Mucosa of stomach (tissue), 1 donor: ENCODE measurements at regions not wholly inside any gene's neighbourhood (a gene's known extent, or its start where the extent isn't known, plus 50 kb on each side); places are given as distances from the start of the nearest gene placed in this dataset.

Experiments used
- H3K27me3 ChIP-seq: one replicate; pipeline ENCODE4 v1.7.0; 2013; ENCODE audit warnings: mild to moderate bottlenecking, low read length; ENCODE audit not compliant: control insufficient read depth, insufficient read depth
- H3K36me3 ChIP-seq: one replicate; pipeline ENCODE4 v1.7.0; 2013; ENCODE audit warnings: low read length; ENCODE audit not compliant: control insufficient read depth, insufficient read depth
- H3K4me1 ChIP-seq: one replicate; pipeline ENCODE4 v1.7.0; 2013; ENCODE audit warnings: mild to moderate bottlenecking, low read length; ENCODE audit not compliant: control insufficient read depth, insufficient read depth
- H3K4me3 ChIP-seq: one replicate; pipeline ENCODE4 v1.7.0; 2013; ENCODE audit warnings: low read length
- H3K9ac ChIP-seq: one replicate; pipeline ENCODE4 v1.7.0; 2013; ENCODE audit warnings: mild to moderate bottlenecking, low read length, moderate library complexity
- H3K9me3 ChIP-seq: one replicate; pipeline ENCODE4 v1.7.0; 2013; ENCODE audit warnings: mild to moderate bottlenecking, low read length, moderate library complexity; ENCODE audit not compliant: control insufficient read depth
- donor health status: Pancreatic carcinoma.

- Histone ChIP-seq H3K36me3 (no peaks in the 10 kb centered on the region), H3K9me3 (no peaks in the 10 kb centered on the region), H3K27me3 (no peaks in the 10 kb centered on the region), H3K9ac (no peak overlapping the region), H3K4me1 (no peaks in the 10 kb centered on the region), H3K4me3 (no peak overlapping the region)
Observed at GRCh38 chr2:60317034-60317386, 236.4 kb downstream of the BCL11A start.

DNA sequence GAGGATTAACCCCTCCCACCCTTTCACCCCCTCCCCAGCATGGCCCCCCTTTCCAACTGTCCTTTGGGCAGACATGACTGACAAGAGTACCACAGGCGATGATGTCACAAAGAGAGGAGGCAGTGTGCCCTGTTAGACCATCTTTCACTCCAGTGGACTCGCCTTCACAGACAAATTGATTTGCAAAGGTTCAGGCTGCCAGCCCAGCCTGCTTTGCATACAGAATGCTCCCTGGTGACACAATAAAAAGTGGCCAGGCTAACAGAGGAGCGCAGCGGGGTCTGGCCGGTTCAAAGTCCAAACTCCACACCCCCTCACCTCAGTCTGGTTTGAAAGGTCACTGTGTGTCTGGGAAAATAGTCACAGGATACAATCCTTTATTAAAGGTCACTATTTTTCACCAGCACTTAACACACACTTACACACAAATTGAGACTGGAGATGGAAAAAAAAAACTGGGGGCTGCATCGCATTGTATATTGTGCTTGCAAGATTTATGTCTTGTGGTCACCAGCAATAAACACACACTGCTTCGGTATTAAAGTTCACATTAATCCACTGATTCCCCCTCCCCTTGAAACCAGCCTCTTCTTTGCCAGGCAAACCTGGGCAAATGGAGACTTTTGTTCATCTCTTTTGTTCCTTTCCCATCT lies 236.9 kb downstream of the BCL11A start:
- H3K9ac ChIP-seq: no peak overlapping the region
- no peak overlapping the region for H3K4me3 ChIP-seq
- H3K36me3 ChIP-seq: no peaks in the 10 kb centered on the region
- no peaks in the 10 kb centered on the region for H3K4me1 ChIP-seq
- H3K9me3 ChIP-seq: no peaks in the 10 kb centered on the region
- no peaks in the 10 kb centered on the region for H3K27me3 ChIP-seq

- Histone ChIP-seq H3K9ac (no peak overlapping the region), H3K27me3 (no peaks in the 10 kb centered on the region), H3K4me3 (no peak overlapping the region), H3K36me3 (no peaks in the 10 kb centered on the region), H3K4me1 (no peaks in the 10 kb centered on the region), H3K9me3 (no peaks in the 10 kb centered on the region)
Observed at GRCh38 chr2:60313470-60314172, 239.8 kb downstream of the BCL11A start.

DNA sequence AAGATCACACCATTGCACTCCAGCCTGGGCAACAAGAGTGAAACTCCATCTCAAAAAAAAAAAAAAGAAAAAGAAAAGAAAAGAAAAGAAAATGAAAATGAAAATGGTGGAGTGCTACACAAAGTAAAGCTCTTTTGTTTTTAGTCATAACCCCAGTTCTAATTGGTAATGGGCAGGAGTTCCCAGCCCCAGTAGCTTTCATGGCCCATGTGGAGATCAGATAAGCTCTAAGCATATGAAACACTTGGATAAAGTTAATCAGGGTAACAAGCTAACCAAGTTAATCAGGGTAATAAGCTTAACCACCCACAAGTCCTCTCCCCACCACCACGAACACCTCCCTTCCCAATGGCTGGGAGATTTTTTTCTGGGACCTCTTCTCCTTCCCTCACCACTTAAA lies 240.8 kb downstream of the BCL11A start:
- no peaks in the 10 kb centered on the region for H3K4me1 ChIP-seq
- H3K9ac ChIP-seq: no peak overlapping the region
- no peak overlapping the region for H3K4me3 ChIP-seq
- H3K9me3 ChIP-seq: no peaks in the 10 kb centered on the region
- no peaks in the 10 kb centered on the region for H3K36me3 ChIP-seq
- no peaks in the 10 kb centered on the region for H3K27me3 ChIP-seq

DNA sequence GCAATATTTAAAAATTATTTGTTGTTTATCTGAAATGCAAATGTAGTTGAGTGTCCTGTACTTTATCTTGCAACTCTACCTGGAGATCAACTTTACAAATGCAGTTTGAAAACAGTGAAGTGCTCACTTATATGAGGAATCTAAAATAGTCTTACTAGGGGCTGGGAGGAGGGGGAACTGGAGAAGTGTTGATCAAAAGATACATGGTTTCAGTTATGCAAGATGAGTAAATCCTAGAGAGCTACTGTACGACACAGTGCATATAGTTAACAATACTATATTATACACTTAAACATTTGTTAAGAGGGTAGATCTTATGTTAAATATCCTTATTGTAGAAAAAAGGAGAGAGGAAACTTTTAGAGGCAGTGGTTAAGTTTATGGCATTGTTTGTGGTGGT lies 241.9 kb downstream of the BCL11A start:
- Histone ChIP-seq H3K36me3 (no peaks in the 10 kb centered on the region), H3K27me3 (no peaks in the 10 kb centered on the region), H3K4me3 (no peak overlapping the region), H3K4me1 (peaks cover 3% of the 10 kb centered on the region), H3K9ac (no peak overlapping the region), H3K9me3 (no peaks in the 10 kb centered on the region)

DNA sequence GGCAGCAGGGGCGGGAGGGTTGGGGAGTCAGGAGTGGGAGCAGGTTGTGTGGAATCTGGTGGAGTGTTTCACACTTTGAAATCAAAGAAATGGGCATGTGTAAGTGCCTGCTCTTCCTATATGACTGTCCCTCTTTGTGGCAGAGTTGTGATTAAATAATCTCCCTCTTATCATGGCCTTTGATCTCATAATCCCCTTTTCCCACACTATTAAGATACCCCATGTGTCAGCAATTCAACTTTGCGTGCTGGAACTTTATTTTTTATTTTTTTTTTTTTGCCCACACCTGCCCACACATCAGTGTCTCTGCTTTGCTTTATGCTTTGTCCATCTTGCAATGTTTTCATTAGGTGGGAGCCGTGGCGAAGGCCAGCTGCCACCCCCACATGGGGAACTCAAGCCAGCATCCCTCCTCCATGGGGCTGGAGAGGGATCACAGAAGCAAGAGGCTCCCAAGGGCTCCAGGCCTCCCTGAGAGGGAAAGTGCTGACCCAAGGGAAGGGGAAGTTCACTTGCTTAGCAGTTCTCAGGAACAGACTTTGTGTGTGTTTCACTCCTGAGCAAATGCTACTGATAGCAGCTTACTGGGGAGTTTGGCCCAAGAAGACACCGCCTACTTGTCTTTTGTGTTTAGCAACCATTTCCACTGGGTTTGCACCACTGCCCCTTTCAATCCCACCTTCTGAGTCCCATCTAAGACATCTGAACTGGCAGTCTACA lies 243.4 kb downstream of the BCL11A start:
- H3K9me3 ChIP-seq: no peaks in the 10 kb centered on the region
- H3K36me3 ChIP-seq: no peaks in the 10 kb centered on the region
- peaks cover 11% of the 10 kb centered on the region for H3K4me1 ChIP-seq
- H3K4me3 ChIP-seq: no peak overlapping the region
- H3K9ac ChIP-seq: no peak overlapping the region
- H3K27me3 ChIP-seq: no peaks in the 10 kb centered on the region

- Histone ChIP-seq H3K4me3 (no peak overlapping the region), H3K9ac (no peak overlapping the region), H3K9me3 (no peaks in the 10 kb centered on the region), H3K4me1 (peaks cover 11% of the 10 kb centered on the region), H3K36me3 (no peaks in the 10 kb centered on the region), H3K27me3 (no peaks in the 10 kb centered on the region)
Observed at GRCh38 chr2:60309336-60309735, 244.1 kb downstream of the BCL11A start.

- Histone ChIP-seq H3K9ac (no peak overlapping the region), H3K36me3 (no peaks in the 10 kb centered on the region), H3K9me3 (no peaks in the 10 kb centered on the region), H3K4me1 (peaks cover 11% of the 10 kb centered on the region), H3K27me3 (no peaks in the 10 kb centered on the region), H3K4me3 (no peak overlapping the region)
Observed at GRCh38 chr2:60306267-60306861, 247.1 kb downstream of the BCL11A start.

DNA sequence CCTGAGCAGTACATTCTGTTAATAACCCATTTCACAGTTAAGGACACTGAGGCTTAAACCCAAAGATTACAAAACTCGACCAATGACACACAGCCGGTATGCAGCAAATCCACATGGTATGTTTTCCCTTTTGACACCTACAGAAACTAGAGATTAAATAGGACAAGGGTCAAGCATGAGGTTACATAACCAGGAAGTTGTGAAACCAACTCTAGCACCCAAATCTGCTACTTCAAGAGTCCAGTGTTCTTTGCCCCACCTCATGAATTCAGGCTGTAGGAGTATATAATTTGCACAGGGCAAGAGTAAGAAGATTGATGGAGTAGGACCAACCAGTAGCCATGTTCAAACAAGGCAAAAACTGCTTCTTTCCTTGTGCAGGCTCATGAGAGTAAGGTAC lies 249.8 kb downstream of the BCL11A start:
- Histone ChIP-seq H3K9me3 (no peaks in the 10 kb centered on the region), H3K9ac (no peak overlapping the region), H3K36me3 (no peaks in the 10 kb centered on the region), H3K4me1 (peaks cover 11% of the 10 kb centered on the region), H3K4me3 (no peak overlapping the region), H3K27me3 (no peaks in the 10 kb centered on the region)

DNA sequence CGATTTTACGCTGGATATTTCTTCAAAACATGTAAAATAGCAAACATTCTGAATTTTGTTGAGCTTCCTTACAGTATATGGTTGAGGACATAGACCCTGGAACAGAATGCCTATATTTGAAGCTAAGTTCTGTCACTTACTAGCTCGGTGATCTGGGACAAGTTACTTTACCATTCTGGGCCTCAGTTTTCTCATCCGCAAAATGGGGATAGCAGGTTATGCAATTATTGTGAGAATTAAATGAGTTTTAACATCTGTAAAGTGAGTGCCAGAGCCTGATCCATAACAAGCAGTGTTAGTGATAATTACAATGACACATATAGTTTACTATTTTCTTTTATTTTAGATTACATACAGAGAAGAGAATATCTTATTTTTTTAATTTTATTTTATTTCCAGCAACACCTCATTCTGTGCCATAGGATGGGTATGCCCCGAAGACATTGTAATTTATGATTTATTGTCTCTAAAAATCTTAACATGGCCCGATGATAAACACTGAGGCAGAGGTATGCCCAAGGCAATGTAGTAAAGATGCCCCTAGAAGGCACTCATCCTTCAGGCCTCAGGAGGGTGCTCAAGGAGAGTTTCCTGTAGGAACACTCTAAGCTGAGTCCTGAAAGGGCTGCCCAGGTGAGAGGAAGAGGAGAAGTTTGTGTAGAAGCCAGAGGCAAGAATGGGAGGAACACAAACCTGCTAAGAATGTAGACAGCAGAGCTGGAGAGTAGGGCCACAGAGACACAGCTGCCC lies 250.9 kb downstream of the BCL11A start:
- H3K4me3 ChIP-seq: no peak overlapping the region
- no peaks in the 10 kb centered on the region for H3K9me3 ChIP-seq
- H3K4me1 ChIP-seq: peaks cover 11% of the 10 kb centered on the region
- no peaks in the 10 kb centered on the region for H3K36me3 ChIP-seq
- H3K9ac ChIP-seq: no peak overlapping the region
- H3K27me3 ChIP-seq: no peaks in the 10 kb centered on the region

GRCh38 chr2:60301726-60302125 lies 251.7 kb downstream of the BCL11A start:
- no peaks in the 10 kb centered on the region for H3K36me3 ChIP-seq
- no peaks in the 10 kb centered on the region for H3K27me3 ChIP-seq
- H3K4me3 ChIP-seq: no peak overlapping the region
- no peak overlapping the region for H3K9ac ChIP-seq
- H3K9me3 ChIP-seq: no peaks in the 10 kb centered on the region
- H3K4me1 ChIP-seq: peaks cover 10% of the 10 kb centered on the region
